SK-N-SH (cell line): ENCODE measurements at regions not wholly inside any gene's neighbourhood (a gene's known extent, or its start where the extent isn't known, plus 50 kb on each side); places are given as distances from the start of the nearest gene placed in this dataset.

Experiments
- CTCF ChIA-PET: fragments of 300-600, 350-600 bp; formaldehyde crosslinking; extraction: SDS; loops from one replicate; lab custom pipeline; 2021; lab: Yijun Ruan, JAX
- POLR2A ChIA-PET: fragments of 350-600 bp; sonication (Branson Sonifier 250); formaldehyde crosslinking; extraction: SDS; loops from one replicate; lab custom pipeline; 2020; ENCODE audit warnings: antibody characterized with exemption, inconsistent platforms; lab: Yijun Ruan, JAX
- DNase-seq: peaks from one replicate; pipeline ENCODE4 v3.0.0; 2012
- H2AFZ ChIP-seq: fragments of 200-600 bp; sonication (generic); 2 replicates; pipeline ENCODE4 v1.8.1; 2016; ENCODE audit warnings: antibody characterized with exemption, mild to moderate bottlenecking, low read depth
- H3F3A ChIP-seq: fragments of 200-600 bp; sonication (generic); replicated peaks from 2 replicates; pipeline ENCODE3; 2016; ENCODE audit warnings: antibody characterized with exemption, mild to moderate bottlenecking; ENCODE audit not compliant: insufficient read depth
- H3K27ac ChIP-seq, 2 experiments: fragments of 200-500 bp in 1 of 2; fragments of 200-600 bp in 1 of 2; sonication (Bioruptor generic) in 1 of 2; sonication (generic), shearing (Covaris generic) in 1 of 2; 2 replicates each; pipeline versions ENCODE4 v1.5.1 to v1.6.1; 2014 to 2016; ENCODE audit warnings: low read depth in 2 of 2, inconsistent platforms in 1 of 2, low read length in 1 of 2, mild to moderate bottlenecking in 1 of 2, mixed read lengths in 1 of 2
- H3K27me3 ChIP-seq: fragments of 200-600 bp; sonication (generic), shearing (Covaris generic); 2 replicates; pipeline ENCODE4 v1.6.1; 2016; ENCODE audit warnings: mixed run types; ENCODE audit not compliant: insufficient read depth
- H3K36me3 ChIP-seq, 2 experiments: fragments of 200-500 bp in 1 of 2; fragments of 200-600 bp in 1 of 2; sonication (Bioruptor generic) in 1 of 2; sonication (generic) in 1 of 2; replicated peaks in 1 of 2; 2 replicates each; pipeline versions ENCODE3 to v1.5.1; 2014 to 2016; ENCODE audit warnings: low read length in 1 of 2, mild to moderate bottlenecking in 1 of 2; ENCODE audit not compliant: insufficient read depth in 2 of 2, control insufficient read depth in 1 of 2
- H3K4me1 ChIP-seq, 2 experiments: fragments of 200-500 bp in 1 of 2; fragments of 200-600 bp in 1 of 2; sonication (Bioruptor generic) in 1 of 2; sonication (generic), shearing (Covaris generic) in 1 of 2; 2 replicates each; pipeline versions ENCODE4 v1.5.1 to v1.6.1; 2014 to 2016; ENCODE audit warnings: low read depth in 1 of 2, low read length in 1 of 2, mixed run types in 1 of 2; ENCODE audit not compliant: insufficient read depth in 2 of 2, control insufficient read depth in 1 of 2
- H3K4me2 ChIP-seq: fragments of 200-600 bp; sonication (generic), shearing (Covaris generic); 2 replicates; pipeline ENCODE4 v1.6.1; 2017; ENCODE audit warnings: mixed run types
- H3K4me3 ChIP-seq, 2 experiments: fragments of 200-500 bp in 1 of 2; fragments of 200-600 bp in 1 of 2; sonication (Bioruptor generic) in 1 of 2; sonication (generic), shearing (Covaris generic) in 1 of 2; 2 replicates each; pipeline versions ENCODE4 v1.5.1 to v1.8.1; 2014 to 2016; ENCODE audit warnings: low read depth in 2 of 2, inconsistent platforms in 1 of 2, low read length in 1 of 2, mild to moderate bottlenecking in 1 of 2, mixed read lengths in 1 of 2, moderate library complexity in 1 of 2
- H3K79me2 ChIP-seq: fragments of 200-600 bp; sonication (generic); 2 replicates; pipeline ENCODE4 v1.8.1; 2017; ENCODE audit warnings: mild to moderate bottlenecking; ENCODE audit not compliant: insufficient read depth
- H3K9ac ChIP-seq: fragments of 200-600 bp; sonication (generic); 2 replicates; pipeline ENCODE4 v1.6.1; 2017; ENCODE audit warnings: mixed run types
- H3K9me2 ChIP-seq: fragments of 200-600 bp; sonication (generic); 2 replicates; pipeline ENCODE4 v1.6.1; 2017; ENCODE audit warnings: mixed run types
- H3K9me3 ChIP-seq: fragments of 200-600 bp; sonication (generic); 2 replicates; pipeline ENCODE4 v1.6.1; 2017; ENCODE audit warnings: mixed run types, mild to moderate bottlenecking, moderate library complexity
- H4K20me1 ChIP-seq: fragments of 200-600 bp; sonication (generic); 2 replicates; pipeline ENCODE4 v1.6.1; 2017; ENCODE audit warnings: mild to moderate bottlenecking, mixed run types; ENCODE audit not compliant: insufficient read depth
- CHD2 ChIP-seq: fragments of 150-350 bp; IDR thresholded peaks from 2 replicates; pipeline ENCODE4 v1.6.1; 2018; ENCODE audit warnings: low read length; ENCODE audit not compliant: partially characterized antibody
- ELF1 ChIP-seq: IDR thresholded peaks from 2 replicates; pipeline ENCODE4 v1.4.0; 2012
- FOXM1 ChIP-seq: IDR thresholded peaks from 2 replicates; pipeline ENCODE4 v1.4.0; 2012; ENCODE audit warnings: low read depth, mild to moderate bottlenecking
- MXI1 ChIP-seq: IDR thresholded peaks from 2 replicates; pipeline ENCODE4 v1.6.1; 2012; ENCODE audit warnings: mild to moderate bottlenecking, low read depth, low read length, improper control_type of control experiment
- POLR2AphosphoS5 ChIP-seq: IDR thresholded peaks from 2 replicates; pipeline ENCODE4 v1.6.1; 2012; ENCODE audit warnings: low read depth, low read length
- RFX5 ChIP-seq: IDR thresholded peaks from 2 replicates; pipeline ENCODE4 v1.6.1; 2012; ENCODE audit warnings: mild to moderate bottlenecking, improper control_type of control experiment, low read length
- RXRA ChIP-seq: IDR thresholded peaks from 2 replicates; pipeline ENCODE4 v1.4.0; 2012; ENCODE audit warnings: low read depth, mild to moderate bottlenecking, borderline replicate concordance
- SIN3A ChIP-seq: IDR thresholded peaks from 2 replicates; pipeline ENCODE4 v1.6.1; 2012; ENCODE audit warnings: low read depth, mild to moderate bottlenecking, low read length, moderate library complexity, borderline replicate concordance
- TAF1 ChIP-seq: IDR thresholded peaks from 2 replicates; pipeline ENCODE4 v1.6.1; 2012; ENCODE audit warnings: low read depth, mild to moderate bottlenecking, low read length, moderate library complexity, borderline replicate concordance
- TEAD4 ChIP-seq: IDR thresholded peaks from 2 replicates; pipeline ENCODE4 v1.4.0; 2012; ENCODE audit warnings: mild to moderate bottlenecking, borderline replicate concordance; ENCODE audit not compliant: insufficient read depth
- YY1 ChIP-seq: IDR thresholded peaks from 2 replicates; pipeline ENCODE4 v1.4.0; 2012; ENCODE audit warnings: low read depth, mild to moderate bottlenecking
- WGBS: methylation state at CpG from one replicate; pipeline ENCODE4 v1.1.6; 2017; ENCODE audit warnings: low lambda C conversion rate; 5-methylcytosine and 5-hydroxymethylcytosine counted together
- TF ChIP-seq, protein P1 (sequence below): IDR thresholded peaks from 2 replicates; pipeline ENCODE4 v1.4.0; 2012; ENCODE audit warnings: low read depth, borderline replicate concordance
- TF ChIP-seq, protein P2 (sequence below): IDR thresholded peaks from 2 replicates; pipeline ENCODE4 v1.4.0; 2012; ENCODE audit warnings: low read depth, borderline replicate concordance
- TF ChIP-seq, protein P3 (sequence below): fragments of 150-350 bp; IDR thresholded peaks from 2 replicates; pipeline ENCODE4 v1.6.1; 2017; ENCODE audit warnings: antibody characterized with exemption, low read length, low read depth, borderline replicate concordance
- TF ChIP-seq, protein P4 (sequence below): IDR thresholded peaks from 2 replicates; pipeline ENCODE4 v1.6.1; 2012; ENCODE audit warnings: mild to moderate bottlenecking, low read depth, low read length, moderate library complexity
- TF ChIP-seq, protein P5 (sequence below): fragments of 150-350 bp; IDR thresholded peaks from 2 replicates; pipeline ENCODE4 v1.6.1; 2016; ENCODE audit warnings: mild to moderate bottlenecking, low read depth, low read length

DNA sequence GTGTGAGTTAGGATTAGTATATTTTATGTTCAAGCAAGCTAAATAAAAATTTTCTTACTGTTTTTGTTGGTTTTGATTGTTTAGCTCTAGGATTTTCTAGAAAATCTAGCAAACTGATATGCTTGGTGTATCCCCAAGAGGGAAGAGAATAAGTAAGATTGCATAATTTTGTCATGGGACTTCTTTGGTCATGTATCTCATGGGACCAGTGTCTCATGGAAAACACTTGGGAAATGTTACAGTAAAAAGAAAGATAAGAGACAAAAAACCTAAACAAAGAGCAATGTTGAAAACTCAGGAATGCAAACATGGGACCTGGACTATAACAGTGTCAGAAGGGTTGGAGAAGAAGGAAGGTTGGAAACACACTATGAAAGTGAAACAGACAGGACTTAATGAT, 119.4 kb downstream of the TLR4 start:
- Histone ChIP-seq H4K20me1 (no peaks in the 10 kb centered on the region), H3K9me3 (no peaks in the 10 kb centered on the region), H3K36me3 (no peaks in the 10 kb centered on the region), H3K27ac (no peak overlapping the region), H3K4me2 (no peak overlapping the region), H3K27me3 (no peaks in the 10 kb centered on the region), H3F3A (no peaks in the 10 kb centered on the region), H3K79me2 (no peaks in the 10 kb centered on the region), H3K4me1 (no peaks in the 10 kb centered on the region; a peak in 1 of 4 replicates), H3K9ac (no peak overlapping the region), H3K9me2 (no peaks in the 10 kb centered on the region), H3K4me3 (no peak overlapping the region), H2AFZ (no peak overlapping the region)
- TF ChIP-seq FOXM1 (no peak), TAF1 (no peak), YY1 (no peak), RFX5 (no peak), MXI1 (no peak), POLR2AphosphoS5 (no peak)
- TF ChIP-seq, protein P1, sequence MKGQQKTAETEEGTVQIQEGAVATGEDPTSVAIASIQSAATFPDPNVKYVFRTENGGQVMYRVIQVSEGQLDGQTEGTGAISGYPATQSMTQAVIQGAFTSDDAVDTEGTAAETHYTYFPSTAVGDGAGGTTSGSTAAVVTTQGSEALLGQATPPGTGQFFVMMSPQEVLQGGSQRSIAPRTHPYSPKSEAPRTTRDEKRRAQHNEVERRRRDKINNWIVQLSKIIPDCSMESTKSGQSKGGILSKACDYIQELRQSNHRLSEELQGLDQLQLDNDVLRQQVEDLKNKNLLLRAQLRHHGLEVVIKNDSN = no peak
- TF ChIP-seq, protein P2, sequence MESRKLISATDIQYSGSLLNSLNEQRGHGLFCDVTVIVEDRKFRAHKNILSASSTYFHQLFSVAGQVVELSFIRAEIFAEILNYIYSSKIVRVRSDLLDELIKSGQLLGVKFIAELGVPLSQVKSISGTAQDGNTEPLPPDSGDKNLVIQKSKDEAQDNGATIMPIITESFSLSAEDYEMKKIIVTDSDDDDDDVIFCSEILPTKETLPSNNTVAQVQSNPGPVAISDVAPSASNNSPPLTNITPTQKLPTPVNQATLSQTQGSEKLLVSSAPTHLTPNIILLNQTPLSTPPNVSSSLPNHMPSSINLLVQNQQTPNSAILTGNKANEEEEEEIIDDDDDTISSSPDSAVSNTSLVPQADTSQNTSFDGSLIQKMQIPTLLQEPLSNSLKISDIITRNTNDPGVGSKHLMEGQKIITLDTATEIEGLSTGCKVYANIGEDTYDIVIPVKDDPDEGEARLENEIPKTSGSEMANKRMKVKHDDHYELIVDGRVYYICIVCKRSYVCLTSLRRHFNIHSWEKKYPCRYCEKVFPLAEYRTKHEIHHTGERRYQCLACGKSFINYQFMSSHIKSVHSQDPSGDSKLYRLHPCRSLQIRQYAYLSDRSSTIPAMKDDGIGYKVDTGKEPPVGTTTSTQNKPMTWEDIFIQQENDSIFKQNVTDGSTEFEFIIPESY = no peak
- CTCF ChIA-PET = no interaction called here
- no peak for DNase-seq
- POLR2A ChIA-PET = no interaction called here

DNA sequence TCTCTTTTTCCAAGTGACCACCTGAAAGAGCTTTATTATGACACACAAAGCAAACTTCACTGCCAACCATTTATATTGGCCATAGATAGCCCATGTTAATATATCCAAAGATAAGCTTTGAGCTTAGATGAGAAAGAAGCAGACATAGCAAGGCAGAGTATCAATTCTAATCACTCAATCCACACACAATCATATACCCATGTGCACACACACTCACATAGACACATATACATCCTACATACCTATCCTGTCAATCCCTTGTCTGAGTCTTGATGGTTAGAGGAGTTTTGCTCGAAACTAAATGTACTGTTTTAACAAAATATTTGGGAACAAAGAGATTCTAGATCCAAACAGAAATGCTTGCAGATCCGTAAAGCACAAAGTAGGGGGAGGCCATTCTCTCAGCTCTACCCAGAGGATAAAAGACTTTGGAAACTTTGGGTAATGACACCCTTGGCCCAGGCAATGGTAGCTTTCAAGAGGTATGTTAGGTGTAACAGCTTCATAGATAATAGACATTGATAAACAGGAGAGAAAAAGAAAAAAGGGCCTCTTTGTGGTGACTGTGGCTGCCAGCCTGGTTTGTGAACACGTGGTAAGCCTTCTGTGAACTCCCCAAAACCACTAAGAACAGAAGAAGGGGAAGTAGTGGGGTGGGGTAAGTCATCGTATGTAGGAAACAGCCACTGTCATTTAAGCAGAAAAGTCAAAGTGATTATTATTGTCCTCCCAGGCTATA, 121.6 kb downstream of the TLR4 start:
- H3K79me2 ChIP-seq = no peaks in the 10 kb centered on the region
- no peaks in the 10 kb centered on the region for H3F3A ChIP-seq
- no peaks in the 10 kb centered on the region; a peak in 1 of 4 replicates for H3K4me1 ChIP-seq
- ChIA-PET POLR2A (no interaction called here), CTCF (no interaction called here)
- H3K4me3 ChIP-seq = no peak overlapping the region
- no peak for DNase-seq
- no peak overlapping the region for H2AFZ ChIP-seq
- H3K4me2 ChIP-seq = no peak overlapping the region
- H4K20me1 ChIP-seq = no peaks in the 10 kb centered on the region
- no peaks in the 10 kb centered on the region for H3K36me3 ChIP-seq
- H3K27ac ChIP-seq = no peak overlapping the region
- no peaks in the 10 kb centered on the region for H3K27me3 ChIP-seq
- 6% methylated on average over 4 of the region's 4 CpGs for WGBS
- H3K9me2 ChIP-seq = no peaks in the 10 kb centered on the region
- TF ChIP-seq CHD2 (no peak), TAF1 (no peak), FOXM1 (no peak), SIN3A (no peak), TEAD4 (no peak), RXRA (no peak), RFX5 (no peak), POLR2AphosphoS5 (no peak), ELF1 (no peak)
- TF ChIP-seq, protein P3, sequence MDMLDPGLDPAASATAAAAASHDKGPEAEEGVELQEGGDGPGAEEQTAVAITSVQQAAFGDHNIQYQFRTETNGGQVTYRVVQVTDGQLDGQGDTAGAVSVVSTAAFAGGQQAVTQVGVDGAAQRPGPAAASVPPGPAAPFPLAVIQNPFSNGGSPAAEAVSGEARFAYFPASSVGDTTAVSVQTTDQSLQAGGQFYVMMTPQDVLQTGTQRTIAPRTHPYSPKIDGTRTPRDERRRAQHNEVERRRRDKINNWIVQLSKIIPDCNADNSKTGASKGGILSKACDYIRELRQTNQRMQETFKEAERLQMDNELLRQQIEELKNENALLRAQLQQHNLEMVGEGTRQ = no peak
- TF ChIP-seq, protein P4, sequence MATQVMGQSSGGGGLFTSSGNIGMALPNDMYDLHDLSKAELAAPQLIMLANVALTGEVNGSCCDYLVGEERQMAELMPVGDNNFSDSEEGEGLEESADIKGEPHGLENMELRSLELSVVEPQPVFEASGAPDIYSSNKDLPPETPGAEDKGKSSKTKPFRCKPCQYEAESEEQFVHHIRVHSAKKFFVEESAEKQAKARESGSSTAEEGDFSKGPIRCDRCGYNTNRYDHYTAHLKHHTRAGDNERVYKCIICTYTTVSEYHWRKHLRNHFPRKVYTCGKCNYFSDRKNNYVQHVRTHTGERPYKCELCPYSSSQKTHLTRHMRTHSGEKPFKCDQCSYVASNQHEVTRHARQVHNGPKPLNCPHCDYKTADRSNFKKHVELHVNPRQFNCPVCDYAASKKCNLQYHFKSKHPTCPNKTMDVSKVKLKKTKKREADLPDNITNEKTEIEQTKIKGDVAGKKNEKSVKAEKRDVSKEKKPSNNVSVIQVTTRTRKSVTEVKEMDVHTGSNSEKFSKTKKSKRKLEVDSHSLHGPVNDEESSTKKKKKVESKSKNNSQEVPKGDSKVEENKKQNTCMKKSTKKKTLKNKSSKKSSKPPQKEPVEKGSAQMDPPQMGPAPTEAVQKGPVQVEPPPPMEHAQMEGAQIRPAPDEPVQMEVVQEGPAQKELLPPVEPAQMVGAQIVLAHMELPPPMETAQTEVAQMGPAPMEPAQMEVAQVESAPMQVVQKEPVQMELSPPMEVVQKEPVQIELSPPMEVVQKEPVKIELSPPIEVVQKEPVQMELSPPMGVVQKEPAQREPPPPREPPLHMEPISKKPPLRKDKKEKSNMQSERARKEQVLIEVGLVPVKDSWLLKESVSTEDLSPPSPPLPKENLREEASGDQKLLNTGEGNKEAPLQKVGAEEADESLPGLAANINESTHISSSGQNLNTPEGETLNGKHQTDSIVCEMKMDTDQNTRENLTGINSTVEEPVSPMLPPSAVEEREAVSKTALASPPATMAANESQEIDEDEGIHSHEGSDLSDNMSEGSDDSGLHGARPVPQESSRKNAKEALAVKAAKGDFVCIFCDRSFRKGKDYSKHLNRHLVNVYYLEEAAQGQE = no peak
- TF ChIP-seq, protein P5, sequence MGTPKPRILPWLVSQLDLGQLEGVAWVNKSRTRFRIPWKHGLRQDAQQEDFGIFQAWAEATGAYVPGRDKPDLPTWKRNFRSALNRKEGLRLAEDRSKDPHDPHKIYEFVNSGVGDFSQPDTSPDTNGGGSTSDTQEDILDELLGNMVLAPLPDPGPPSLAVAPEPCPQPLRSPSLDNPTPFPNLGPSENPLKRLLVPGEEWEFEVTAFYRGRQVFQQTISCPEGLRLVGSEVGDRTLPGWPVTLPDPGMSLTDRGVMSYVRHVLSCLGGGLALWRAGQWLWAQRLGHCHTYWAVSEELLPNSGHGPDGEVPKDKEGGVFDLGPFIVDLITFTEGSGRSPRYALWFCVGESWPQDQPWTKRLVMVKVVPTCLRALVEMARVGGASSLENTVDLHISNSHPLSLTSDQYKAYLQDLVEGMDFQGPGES = no peak
- TF ChIP-seq, all 33 proteins: peak for 0
- H3K9ac ChIP-seq = no peak overlapping the region
- H3K9me3 ChIP-seq = no peaks in the 10 kb centered on the region
